ENCODE measurements at regions not wholly inside any gene's neighbourhood (a gene's known extent, or its start where the extent isn't known, plus 50 kb on each side); places are given as distances from the start of the nearest gene placed in this dataset.

DNA sequence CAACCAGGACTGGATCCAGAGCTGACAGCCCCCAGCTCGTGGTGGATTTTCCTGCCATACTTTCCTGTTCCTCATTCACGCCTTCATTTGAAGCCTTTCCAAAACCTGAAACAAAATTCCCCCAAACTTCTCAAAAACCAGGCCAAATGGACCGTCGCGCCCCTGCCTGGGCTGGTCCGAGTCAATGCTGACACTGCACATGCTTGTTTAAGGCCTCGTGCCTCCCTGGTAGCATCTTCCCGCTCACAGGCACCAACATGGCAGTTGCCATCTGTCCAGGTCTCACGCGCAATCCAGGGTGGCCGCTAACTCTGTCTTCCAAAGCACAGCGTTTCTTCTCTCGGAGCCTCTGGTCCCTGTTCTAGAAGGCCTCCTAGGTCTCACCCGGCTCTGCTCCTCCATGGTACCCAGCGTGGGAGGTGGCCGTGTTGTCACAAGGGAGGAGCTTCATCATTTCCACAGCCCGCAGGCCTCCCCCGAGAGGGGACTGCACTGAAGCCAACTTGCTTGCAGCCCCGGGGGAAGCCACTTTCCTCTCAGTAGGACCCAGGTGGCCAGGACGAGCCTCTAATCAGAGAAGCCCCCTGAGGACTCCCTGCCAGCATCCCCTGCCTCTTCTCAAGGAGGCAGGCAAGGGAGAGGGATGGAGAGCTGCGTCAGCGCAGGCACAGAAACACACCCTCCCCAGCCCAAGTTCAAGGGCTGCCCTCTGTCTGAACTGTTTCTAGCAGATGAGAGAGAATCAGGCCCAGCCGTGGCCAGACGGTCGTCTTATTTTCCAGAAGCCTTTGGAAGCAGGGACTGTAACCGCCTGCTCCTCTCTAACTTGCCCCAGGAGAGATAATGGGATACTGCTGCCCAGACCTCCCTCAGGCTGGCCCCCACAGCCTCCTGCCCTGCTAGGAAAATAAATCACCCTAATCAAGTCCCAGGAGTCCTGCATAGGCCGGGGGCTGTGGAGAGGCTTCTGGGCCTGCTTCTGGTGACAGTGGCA, 152.8 kb upstream of the TLE3 start:
- TF ChIP-seq, protein P1, sequence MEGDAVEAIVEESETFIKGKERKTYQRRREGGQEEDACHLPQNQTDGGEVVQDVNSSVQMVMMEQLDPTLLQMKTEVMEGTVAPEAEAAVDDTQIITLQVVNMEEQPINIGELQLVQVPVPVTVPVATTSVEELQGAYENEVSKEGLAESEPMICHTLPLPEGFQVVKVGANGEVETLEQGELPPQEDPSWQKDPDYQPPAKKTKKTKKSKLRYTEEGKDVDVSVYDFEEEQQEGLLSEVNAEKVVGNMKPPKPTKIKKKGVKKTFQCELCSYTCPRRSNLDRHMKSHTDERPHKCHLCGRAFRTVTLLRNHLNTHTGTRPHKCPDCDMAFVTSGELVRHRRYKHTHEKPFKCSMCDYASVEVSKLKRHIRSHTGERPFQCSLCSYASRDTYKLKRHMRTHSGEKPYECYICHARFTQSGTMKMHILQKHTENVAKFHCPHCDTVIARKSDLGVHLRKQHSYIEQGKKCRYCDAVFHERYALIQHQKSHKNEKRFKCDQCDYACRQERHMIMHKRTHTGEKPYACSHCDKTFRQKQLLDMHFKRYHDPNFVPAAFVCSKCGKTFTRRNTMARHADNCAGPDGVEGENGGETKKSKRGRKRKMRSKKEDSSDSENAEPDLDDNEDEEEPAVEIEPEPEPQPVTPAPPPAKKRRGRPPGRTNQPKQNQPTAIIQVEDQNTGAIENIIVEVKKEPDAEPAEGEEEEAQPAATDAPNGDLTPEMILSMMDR (IDR thresholded peaks at IDR 0.05) = no peak

DNA sequence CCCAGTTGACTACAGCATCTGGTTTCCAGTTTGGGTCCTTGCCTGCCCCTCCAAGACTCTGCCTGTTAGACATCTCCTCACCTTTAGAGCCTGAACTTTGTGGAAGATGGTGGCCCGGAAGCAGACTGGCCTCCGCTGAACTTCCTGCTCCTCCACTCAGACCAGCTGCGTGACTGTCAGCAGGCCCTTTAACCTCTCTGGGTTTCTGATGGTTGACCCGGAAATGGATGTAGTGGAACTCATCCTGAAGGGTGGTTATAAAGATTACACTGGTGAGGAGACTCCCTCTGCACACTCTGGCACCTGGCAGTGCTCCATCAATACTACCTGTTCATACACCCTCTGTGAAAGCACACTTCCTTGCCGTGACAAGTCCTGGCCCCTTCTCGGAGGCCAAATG, 151.9 kb upstream of the TLE3 start:
- TF ChIP-seq, protein P1 (IDR thresholded peaks at IDR 0.05) = no peak

DNA sequence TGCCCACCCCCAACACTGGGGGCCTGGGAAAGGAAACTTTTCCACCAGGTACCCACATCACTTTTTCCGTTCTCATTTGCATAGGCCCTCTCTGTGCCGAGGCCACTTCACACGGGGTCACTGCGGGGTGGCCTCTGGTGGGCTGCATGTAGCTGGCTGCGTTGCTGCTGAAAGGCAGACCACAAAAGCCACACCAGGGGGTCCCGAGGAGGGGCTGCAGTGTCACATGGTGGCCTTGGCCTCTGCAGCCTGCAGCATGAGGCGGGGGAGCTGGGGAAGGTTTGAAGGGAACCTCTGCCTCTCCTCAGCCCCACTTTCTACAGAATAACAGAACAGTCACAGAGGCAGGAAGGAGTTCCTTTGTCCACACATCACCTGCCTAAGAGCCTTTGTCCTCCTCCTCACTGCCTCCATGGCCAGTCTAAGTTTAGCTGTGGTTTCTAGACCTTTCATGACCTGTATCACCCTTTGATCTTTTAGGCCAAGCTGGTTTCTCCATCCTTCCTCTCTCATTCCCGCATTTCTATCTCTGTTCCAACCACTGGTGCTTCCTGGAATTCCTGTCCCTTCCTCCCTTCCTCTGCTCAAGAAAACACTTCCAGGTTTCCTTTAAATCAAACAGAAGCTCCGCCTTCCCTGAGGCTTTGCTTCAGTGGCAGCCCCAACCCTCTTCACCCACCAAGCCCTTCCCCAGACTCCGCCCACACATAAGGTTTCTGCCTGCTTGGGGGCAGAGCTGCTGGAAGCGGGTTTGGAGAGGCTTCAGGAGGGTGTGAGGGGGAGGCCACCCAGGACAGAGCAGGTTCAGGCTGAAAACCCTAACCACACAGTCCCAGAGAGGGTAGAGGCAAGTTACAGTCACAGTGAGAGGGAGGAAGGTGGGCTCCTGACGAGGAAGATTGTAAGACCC, 150.7 kb upstream of the TLE3 start:
- TF ChIP-seq, protein P1 (IDR thresholded peaks at IDR 0.05) = no peak

DNA sequence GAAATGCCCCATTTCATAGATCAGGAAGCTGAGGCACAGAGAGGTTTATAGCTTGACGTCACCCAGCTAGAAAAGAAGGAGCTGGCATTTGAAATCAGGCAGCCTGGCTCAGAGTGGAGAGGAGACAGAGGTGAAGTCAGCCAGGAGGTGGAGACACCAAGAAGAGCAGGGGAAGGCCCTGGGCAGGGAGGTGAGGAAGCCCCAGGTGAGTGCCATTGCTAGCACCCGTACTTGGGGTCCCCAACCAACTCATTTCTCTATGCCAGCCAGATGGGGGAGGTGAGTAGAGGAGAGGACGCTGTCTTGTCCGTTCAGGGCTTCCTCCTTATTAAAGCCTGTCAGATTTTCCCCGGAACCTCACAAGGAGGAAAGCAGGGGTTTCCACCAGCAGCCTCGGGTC, 149.6 kb upstream of the TLE3 start:
- TF ChIP-seq, protein P1 (IDR thresholded peaks at IDR 0.05) = no peak

DNA sequence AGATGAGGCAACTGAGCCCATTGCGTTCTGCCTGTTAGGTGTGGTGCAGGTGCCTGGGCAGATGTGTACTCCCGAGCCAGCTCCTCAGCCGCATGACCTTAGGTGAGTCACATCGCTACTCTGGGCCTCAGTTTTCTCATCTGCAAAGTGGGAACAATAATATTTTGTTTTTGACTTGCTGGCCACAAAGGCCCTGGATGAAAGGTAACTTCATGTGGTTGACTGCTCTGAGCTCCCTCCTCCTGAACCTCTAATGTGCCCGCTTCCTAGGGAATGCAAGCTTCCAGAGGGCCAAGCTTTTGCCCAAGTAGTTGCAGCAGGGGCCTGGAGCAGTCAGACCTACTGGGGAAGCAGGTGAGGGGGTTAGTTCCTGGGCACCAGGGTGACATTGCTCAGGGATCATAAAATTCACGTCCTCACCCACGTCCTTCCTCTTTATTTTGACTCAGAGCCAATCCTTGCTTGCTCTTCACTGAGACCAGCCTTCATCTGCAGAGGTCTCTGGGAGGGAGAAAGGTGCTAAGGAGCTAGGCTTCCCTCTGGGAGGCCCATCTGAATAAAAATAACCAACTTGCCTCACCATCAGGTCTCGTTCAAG, 149.0 kb upstream of the TLE3 start:
- TF ChIP-seq, protein P1 (IDR thresholded peaks at IDR 0.05) = no peak

DNA sequence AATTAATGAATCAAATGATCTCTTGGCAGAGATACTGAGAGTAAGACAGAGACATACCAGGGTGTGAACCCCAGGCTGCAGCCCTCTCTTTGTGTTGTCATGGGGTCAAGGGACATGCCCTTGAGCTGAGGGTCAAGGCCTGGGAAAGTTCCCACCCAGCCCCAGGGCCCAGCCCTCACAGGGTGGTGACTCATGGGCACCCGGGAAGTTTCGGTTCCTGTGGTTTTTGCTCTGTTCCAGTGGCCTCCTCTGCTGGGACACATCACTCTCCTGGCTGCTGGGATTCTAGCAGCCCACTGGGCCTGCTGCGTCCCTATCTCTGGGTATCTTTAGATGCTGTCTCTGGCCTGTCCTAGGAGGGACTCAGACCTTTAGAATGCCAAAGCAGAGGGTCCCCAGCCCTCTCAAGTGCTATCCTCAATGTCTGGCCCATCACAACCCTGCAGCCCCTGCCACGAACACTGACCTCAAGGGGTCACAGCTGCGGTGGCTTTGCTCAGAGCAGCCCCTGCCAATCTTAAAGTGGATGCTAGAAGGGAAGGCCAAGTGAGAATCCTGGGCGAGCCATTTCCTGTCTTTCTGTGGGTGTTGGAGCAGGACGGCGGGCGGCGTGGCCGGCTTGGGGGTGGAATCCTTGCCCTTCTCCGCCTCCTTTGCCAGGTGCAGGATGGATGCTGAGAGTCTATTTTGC, 148.4 kb upstream of the TLE3 start:
- TF ChIP-seq, protein P1 (IDR thresholded peaks at IDR 0.05) = no peak

Data from LNCAP (cell line).